GM23248 (cell line): ENCODE measurements at regions not wholly inside any gene's neighbourhood (a gene's known extent, or its start where the extent isn't known, plus 50 kb on each side); places are given as distances from the start of the nearest gene placed in this dataset.

Experiments used
- DNase-seq: peaks from one replicate; pipeline ENCODE4 v3.0.0-alpha.2; 2015
- H2AFZ ChIP-seq: fragments of 200-600 bp; sonication (generic); 2 replicates; pipeline ENCODE4 v1.6.1; 2016; ENCODE audit warnings: antibody characterized with exemption
- H3F3A ChIP-seq: fragments of 200-600 bp; sonication (generic); 2 replicates; pipeline ENCODE4 v1.6.1; 2016; ENCODE audit warnings: mild to moderate bottlenecking, antibody characterized with exemption, mixed run types; ENCODE audit not compliant: insufficient read depth
- H3K27ac ChIP-seq: fragments of 200-600 bp; sonication (generic); 2 replicates; pipeline ENCODE4 v1.5.1; 2016; ENCODE audit warnings: mild to moderate bottlenecking
- H3K27me3 ChIP-seq: fragments of 200-600 bp; sonication (generic); replicated peaks from 2 replicates; pipeline ENCODE4 v1.6.1; 2016; ENCODE audit warnings: mild to moderate bottlenecking; ENCODE audit not compliant: insufficient read depth
- H3K36me3 ChIP-seq: fragments of 200-600 bp; sonication (generic); 2 replicates; pipeline ENCODE4 v1.6.1; 2016; ENCODE audit warnings: low read depth, mild to moderate bottlenecking
- H3K4me1 ChIP-seq: fragments of 200-600 bp; sonication (generic); 2 replicates; pipeline ENCODE4 v1.6.1; 2016; ENCODE audit warnings: mild to moderate bottlenecking; ENCODE audit not compliant: insufficient read depth
- H3K4me2 ChIP-seq: fragments of 200-600 bp; sonication (generic); one replicate; pipeline ENCODE4 v1.6.1; 2016; ENCODE audit warnings: mild to moderate bottlenecking; ENCODE audit not compliant: unreplicated experiment
- H3K4me3 ChIP-seq: fragments of 200-600 bp; sonication (generic); 2 replicates; pipeline ENCODE4 v1.5.1; 2016; ENCODE audit warnings: mild to moderate bottlenecking
- H3K79me2 ChIP-seq: fragments of 200-600 bp; sonication (generic); 2 replicates; pipeline ENCODE4 v1.6.1; 2016; ENCODE audit warnings: mild to moderate bottlenecking; ENCODE audit not compliant: insufficient read depth
- H3K9ac ChIP-seq: fragments of 200-600 bp; sonication (generic); 2 replicates; pipeline ENCODE4 v1.6.1; 2016; ENCODE audit warnings: mild to moderate bottlenecking
- H3K9me2 ChIP-seq: fragments of 200-600 bp; sonication (generic); 2 replicates; pipeline ENCODE4 v1.6.1; 2016; ENCODE audit warnings: mixed run types, mild to moderate bottlenecking, moderate library complexity; ENCODE audit not compliant: insufficient read depth
- H3K9me3 ChIP-seq: fragments of 200-600 bp; sonication (generic); one replicate; pipeline ENCODE4 v1.6.1; 2017; ENCODE audit warnings: low read depth
- H4K20me1 ChIP-seq: fragments of 200-600 bp; sonication (generic); 2 replicates; pipeline ENCODE4 v1.6.0; 2016; ENCODE audit not compliant: insufficient read depth
- EZH2 ChIP-seq: fragments of 200-600 bp; sonication (generic); IDR thresholded peaks from 2 replicates; pipeline ENCODE4 v1.6.1; 2018; ENCODE audit warnings: antibody characterized with exemption, mild to moderate bottlenecking; ENCODE audit not compliant: insufficient read depth, poor library complexity, severe bottlenecking
- EZH2phosphoT487 ChIP-seq: fragments of 200-600 bp; sonication (generic); IDR thresholded peaks from 2 replicates; pipeline ENCODE4 v1.6.1; 2018; ENCODE audit warnings: antibody characterized with exemption, moderate library complexity, mild to moderate bottlenecking, low read depth; ENCODE audit not compliant: insufficient read depth
- WGBS, 2 experiments: methylation state at CpG; one replicate each; pipeline ENCODE4 v1.1.6; 2015 to 2017; ENCODE audit warnings: low lambda C conversion rate in 2 of 2, low coverage in 1 of 2; ENCODE audit errors: missing lambda C conversion rate in 2 of 2; 5-methylcytosine and 5-hydroxymethylcytosine counted together
- in situ Hi-C: fragments of 300-500 bp; cut with MboI; formaldehyde crosslinking; loops from 2 replicates; pipeline ENCODE4 v1.15.0; 2020

GRCh38 chr4:79237851-79238250, 88.0 kb downstream of the NAA11 start:
- no peaks in the 10 kb centered on the region for H3K9me3 ChIP-seq
- H3K4me3 ChIP-seq: no peak overlapping the region
- DNase-seq: no peak
- H4K20me1 ChIP-seq: no peaks in the 10 kb centered on the region
- in situ Hi-C loops: no loop called here
- H3K9me2 ChIP-seq: no peaks in the 10 kb centered on the region
- 2 to 4% methylated on average over 2 of the region's 2 CpGs for WGBS, 2 experiments
- no peaks in the 10 kb centered on the region for H3F3A ChIP-seq
- no peaks in the 10 kb centered on the region for H3K79me2 ChIP-seq
- no peak overlapping the region for H2AFZ ChIP-seq
- H3K9ac ChIP-seq: no peak overlapping the region
- no peaks in the 10 kb centered on the region for H3K36me3 ChIP-seq
- TF ChIP-seq EZH2: no peak
- H3K4me1 ChIP-seq: no peaks in the 10 kb centered on the region
- no peak overlapping the region for H3K4me2 ChIP-seq
- no peaks in the 10 kb centered on the region for H3K27me3 ChIP-seq
- no peak overlapping the region for H3K27ac ChIP-seq

GRCh38 chr4:79236785-79237184, 89.1 kb downstream of the NAA11 start:
- TF ChIP-seq EZH2 (no peak), EZH2phosphoT487 (no peak)
- Histone ChIP-seq H3F3A (no peaks in the 10 kb centered on the region), H3K9me2 (no peaks in the 10 kb centered on the region), H2AFZ (no peak overlapping the region), H3K27ac (no peak overlapping the region), H3K27me3 (no peaks in the 10 kb centered on the region), H3K79me2 (no peaks in the 10 kb centered on the region), H3K4me3 (no peak overlapping the region), H3K4me1 (no peaks in the 10 kb centered on the region), H4K20me1 (no peaks in the 10 kb centered on the region), H3K4me2 (no peak overlapping the region), H3K9ac (no peak overlapping the region), H3K9me3 (no peaks in the 10 kb centered on the region), H3K36me3 (no peaks in the 10 kb centered on the region)
- DNase-seq: no peak
- in situ Hi-C loops: no loop called here
- WGBS, 2 experiments: 80 to 92% methylated on average over 1 of the region's 1 CpG

- WGBS, 2 experiments: 53 to 57% methylated on average over 4 of the region's 4 CpGs
- Histone ChIP-seq H3K79me2 (no peaks in the 10 kb centered on the region), H3K27me3 (no peaks in the 10 kb centered on the region)
Measured at GRCh38 chr4:79235095-79235494, 90.8 kb downstream of the NAA11 start.

GRCh38 chr4:79233820-79234219, 92.0 kb downstream of the NAA11 start:
- Histone ChIP-seq H3K27me3 (no peaks in the 10 kb centered on the region), H4K20me1 (no peaks in the 10 kb centered on the region), H3K9ac (no peak overlapping the region), H3F3A (no peaks in the 10 kb centered on the region), H3K4me3 (no peak overlapping the region), H3K4me1 (no peaks in the 10 kb centered on the region), H3K36me3 (no peaks in the 10 kb centered on the region), H3K27ac (no peak overlapping the region), H2AFZ (no peak overlapping the region), H3K79me2 (no peaks in the 10 kb centered on the region), H3K9me3 (no peaks in the 10 kb centered on the region), H3K4me2 (no peak overlapping the region), H3K9me2 (no peaks in the 10 kb centered on the region)
- no peak for TF ChIP-seq EZH2
- no peak for TF ChIP-seq EZH2phosphoT487
- DNase-seq: no peak
- in situ Hi-C loops: no loop called here
- WGBS, 2 experiments: 56 to 67% methylated on average over 2 of the region's 2 CpGs

More at GRCh38 chr4:79235095-79235494, 90.8 kb downstream of the NAA11 start:
- Histone ChIP-seq H2AFZ (no peak overlapping the region), H4K20me1 (no peaks in the 10 kb centered on the region), H3K9me2 (no peaks in the 10 kb centered on the region), H3K4me2 (no peak overlapping the region), H3K27ac (no peak overlapping the region), H3K9me3 (no peaks in the 10 kb centered on the region), H3K9ac (no peak overlapping the region), H3K4me1 (no peaks in the 10 kb centered on the region), H3K36me3 (no peaks in the 10 kb centered on the region), H3K4me3 (no peak overlapping the region), H3F3A (no peaks in the 10 kb centered on the region)
- in situ Hi-C loops: no loop called here
- DNase-seq: no peak
- TF ChIP-seq EZH2 (no peak), EZH2phosphoT487 (no peak)

- Histone ChIP-seq H3K9ac (no peak overlapping the region), H3K27me3 (no peaks in the 10 kb centered on the region), H3F3A (no peaks in the 10 kb centered on the region), H3K4me3 (no peak overlapping the region), H3K4me1 (no peaks in the 10 kb centered on the region), H2AFZ (no peak overlapping the region), H3K4me2 (no peak overlapping the region), H3K9me2 (no peaks in the 10 kb centered on the region), H4K20me1 (no peaks in the 10 kb centered on the region), H3K27ac (no peak overlapping the region), H3K9me3 (no peaks in the 10 kb centered on the region), H3K36me3 (no peaks in the 10 kb centered on the region), H3K79me2 (no peaks in the 10 kb centered on the region)
- in situ Hi-C loops: no loop called here
- no peak for TF ChIP-seq EZH2phosphoT487
- no peak for TF ChIP-seq EZH2
- DNase-seq: no peak
Measured at GRCh38 chr4:79232540-79232939, 93.3 kb downstream of the NAA11 start.
